ENCODE measurements at regions not wholly inside any gene's neighbourhood (a gene's known extent, or its start where the extent isn't known, plus 50 kb on each side); places are given as distances from the start of the nearest gene placed in this dataset.

GRCh38 chr20:53845980-53846379, 224.4 kb downstream of the BCAS1 start:
- Histone ChIP-seq H2BK20ac (ENCODE audit: low read depth, low read length, poor library complexity, severe bottlenecking) (no peak overlapping the region), H3K79me1 (ENCODE audit: insufficient read depth, low read depth, low read length, poor library complexity, severe bottlenecking) (no peaks in the 10 kb centered on the region), H3K4ac (ENCODE audit: low read depth, low read length) (no peak overlapping the region), H4K8ac (replicated peaks; ENCODE audit: insufficient read length, low read depth, low read length) (no peak overlapping the region), H4K20me1 (ENCODE audit: control insufficient read depth, insufficient read depth, insufficient read length) (no peaks in the 10 kb centered on the region), H3K23ac (ENCODE audit: insufficient read length, low read depth, low read length) (no peak overlapping the region), H2AK5ac (ENCODE audit: insufficient read length, low read length) (no peak overlapping the region), H3K18ac (ENCODE audit: insufficient read length, low read depth, low read length) (no peak overlapping the region), H4K91ac (ENCODE audit: insufficient read length, low read depth, low read length) (no peak overlapping the region), H2AFZ (ENCODE audit: low read length) (no peak overlapping the region), H2BK12ac (ENCODE audit: insufficient read length, low read depth, low read length) (no peak overlapping the region), H3K14ac (ENCODE audit: insufficient read depth, low read length) (no peak overlapping the region), H3K23me2 (ENCODE audit: insufficient read length, low read depth, low read length, poor library complexity, severe bottlenecking) (no peaks in the 10 kb centered on the region), H3K9ac (ENCODE audit: extremely low read depth, insufficient read length, low read length) (no peak overlapping the region), H3K56ac (ENCODE audit: insufficient read length, low read depth, low read length) (no peak overlapping the region), H2BK15ac (ENCODE audit: low read depth, low read length) (no peak overlapping the region), H3K79me2 (ENCODE audit: insufficient read depth, low read length) (no peaks in the 10 kb centered on the region), H4K5ac (ENCODE audit: insufficient read length, low read depth, low read length) (no peak overlapping the region), H3K27me3 (ENCODE audit: insufficient read depth, low read length) (no peaks in the 10 kb centered on the region), H3K4me1 (ENCODE audit: insufficient read depth, low read length) (no peaks in the 10 kb centered on the region), H3K4me2 (ENCODE audit: insufficient read depth, insufficient read length, low read length) (no peak overlapping the region), H2BK5ac (ENCODE audit: insufficient read length, low read length) (no peak overlapping the region), H3T11ph (ENCODE audit: low read length) (no peak overlapping the region), H2BK120ac (ENCODE audit: low read depth, low read length, poor library complexity, severe bottlenecking) (no peak overlapping the region), H3K9me3 (ENCODE audit: control insufficient read depth, low read depth, low read length) (no peaks in the 10 kb centered on the region), H3K27ac (ENCODE audit: insufficient read length, low read depth, low read length) (no peak overlapping the region)
- WGBS (ENCODE audit: extremely low coverage, insufficient read length, low lambda C conversion rate): no CpG with 5 or more reads among the region's 1 CpG
- Mint-ChIP-seq H3K36me3 (ENCODE audit: insufficient read depth in 1 of 3, low read depth in 3 of 3) (no peaks in the 10 kb centered on the region), H3K4me3 (no peak overlapping the region), H3K27me3 (ENCODE audit: low read depth) (no peaks in the 10 kb centered on the region), H3K4me1 (peaks cover 4 to 9% of the 10 kb centered on the region in 2 experiments; a peak in 3 of 4 replicates), H3K9me3 (no peaks in the 10 kb centered on the region), H3K27ac (no peak overlapping the region)
- no peak for DNase-seq
- no peak for TF ChIP-seq CTCF (conservative IDR thresholded peaks at IDR 0.05)
